GM19468 (cell line): ENCODE measurements at regions not wholly inside any gene's neighbourhood (a gene's known extent, or its start where the extent isn't known, plus 50 kb on each side); places are given as distances from the start of the nearest gene placed in this dataset.

ENCODE experiments used
- ATAC-seq: cut with Tn5 transposase; IDR thresholded peaks from one replicate; pipeline ENCODE4 v1.9.1; 2021; ENCODE audit warnings: mild to moderate bottlenecking, moderate library complexity, moderate number of reproducible peaks; ENCODE audit not compliant: unreplicated experiment; ENCODE audit errors: extremely low read depth

- ATAC-seq: peak; percentile 96
Observed at GRCh38 chr12:89040146-89040964, 311.9 kb downstream of the DUSP6 start.

- no peak for ATAC-seq
Observed at GRCh38 chr12:89038831-89039512, 313.3 kb downstream of the DUSP6 start.

- no peak for ATAC-seq
Observed at GRCh38 chr12:89033062-89033461, 319.2 kb downstream of the DUSP6 start.

- ATAC-seq: no peak
Observed at GRCh38 chr12:89029961-89030360, 322.3 kb downstream of the DUSP6 start.

- ATAC-seq: no peak
Observed at GRCh38 chr12:89024580-89024979, 327.7 kb downstream of the DUSP6 start.

- ATAC-seq: no peak
Observed at GRCh38 chr12:89023936-89024335, 328.4 kb downstream of the DUSP6 start.

- no peak for ATAC-seq
Observed at GRCh38 chr12:89020689-89021088, 331.6 kb downstream of the DUSP6 start.

GRCh38 chr12:89020121-89020480, 332.2 kb downstream of the DUSP6 start:
- no peak for ATAC-seq

- peak; percentile 87 for ATAC-seq
Observed at GRCh38 chr12:89019439-89020120, 332.7 kb downstream of the DUSP6 start.

- no peak for ATAC-seq
Observed at GRCh38 chr12:89016970-89017778, 335.1 kb downstream of the DUSP6 start.

GRCh38 chr12:89015419-89015818, 336.9 kb downstream of the DUSP6 start:
- no peak for ATAC-seq

GRCh38 chr12:88998421-88998820, 353.9 kb downstream of the DUSP6 start:
- no peak for ATAC-seq

- no peak for ATAC-seq
Observed at GRCh38 chr12:88996200-88996788, 356.0 kb downstream of the DUSP6 start.

GRCh38 chr12:88994971-88995370, 357.3 kb downstream of the DUSP6 start:
- ATAC-seq: no peak

GRCh38 chr12:88994537-88994936, 357.8 kb downstream of the DUSP6 start:
- no peak for ATAC-seq

- no peak for ATAC-seq
Observed at GRCh38 chr12:88993651-88994050, 358.6 kb downstream of the DUSP6 start.

- no peak for ATAC-seq
Observed at GRCh38 chr12:88986056-88986455, 366.2 kb downstream of the DUSP6 start.

GRCh38 chr12:88985631-88986030, 366.7 kb downstream of the DUSP6 start:
- ATAC-seq: no peak

- no peak for ATAC-seq
Observed at GRCh38 chr12:88985011-88985410, 367.3 kb downstream of the DUSP6 start.

GRCh38 chr12:88982694-88983093, 369.6 kb downstream of the DUSP6 start:
- ATAC-seq: no peak
